ENCODE measurements at regions not wholly inside any gene's neighbourhood (a gene's known extent, or its start where the extent isn't known, plus 50 kb on each side); places are given as distances from the start of the nearest gene placed in this dataset.

DNA sequence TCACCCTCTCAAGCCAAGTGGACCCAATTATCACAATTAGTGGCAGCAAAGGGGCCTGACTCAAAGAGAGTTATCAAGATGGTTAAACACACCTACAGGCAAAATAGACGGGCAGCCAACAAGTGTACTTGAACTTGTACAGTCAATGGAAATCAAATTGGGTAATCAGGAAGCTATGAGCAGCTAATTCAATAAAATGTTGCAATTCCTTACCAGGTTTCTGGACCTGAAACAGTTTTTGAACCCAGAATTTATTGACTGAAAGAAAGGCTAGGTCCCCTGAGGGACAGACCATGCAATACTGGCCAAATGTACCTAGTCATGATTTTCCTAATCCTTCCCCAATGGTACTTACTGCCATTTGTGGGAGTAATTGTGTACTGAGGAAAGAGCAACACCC lies 679.8 kb downstream of the EPM2A start:
- DNase-seq (ENCODE audit: low read depth in 2 of 2), result no peak

DNA sequence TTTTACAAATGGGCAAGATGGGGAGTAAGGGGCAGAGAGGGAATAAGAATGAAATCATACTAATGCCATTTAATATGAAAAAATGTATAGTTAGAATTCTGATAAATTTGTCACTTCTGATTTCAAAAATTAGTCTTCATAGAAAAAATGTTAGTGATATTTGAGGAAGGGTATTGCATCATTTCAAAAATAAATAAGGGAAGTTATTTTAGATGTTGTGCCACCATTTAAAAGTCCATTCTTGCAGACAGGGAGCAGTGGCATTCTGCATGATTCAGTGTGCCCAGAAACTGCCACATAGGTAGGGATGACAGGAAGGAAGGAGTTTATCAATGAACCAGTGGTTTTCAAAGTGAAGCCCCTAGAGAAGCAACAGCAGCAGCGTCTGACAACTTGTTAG lies 674.6 kb downstream of the EPM2A start:
- no peak for DNase-seq (ENCODE audit: low read depth in 2 of 2)

- DNase-seq (ENCODE audit: low read depth in 2 of 2), result no peak
These were observed 672.2 kb downstream of the EPM2A start for GRCh38 chr6:145063091-145063490.

DNA sequence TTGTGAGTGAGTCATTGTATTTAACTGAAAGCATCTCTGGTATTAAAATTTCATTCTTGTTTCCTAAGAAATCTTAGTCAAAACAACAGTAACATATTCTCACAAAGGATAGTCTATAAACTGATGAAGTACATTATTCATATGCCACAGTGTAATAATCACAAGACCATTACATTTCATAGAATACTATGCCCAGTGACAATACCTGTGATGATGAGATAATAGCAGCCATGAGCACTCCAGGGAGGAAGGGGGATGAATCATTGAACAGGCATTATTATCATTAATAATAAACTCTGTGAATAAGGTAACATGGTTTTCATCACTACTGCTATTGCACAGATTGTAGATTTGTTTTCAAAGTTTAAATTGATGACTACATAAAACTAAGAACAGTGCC lies 667.9 kb downstream of the EPM2A start:
- DNase-seq (ENCODE audit: low read depth in 2 of 2), result no peak

DNA sequence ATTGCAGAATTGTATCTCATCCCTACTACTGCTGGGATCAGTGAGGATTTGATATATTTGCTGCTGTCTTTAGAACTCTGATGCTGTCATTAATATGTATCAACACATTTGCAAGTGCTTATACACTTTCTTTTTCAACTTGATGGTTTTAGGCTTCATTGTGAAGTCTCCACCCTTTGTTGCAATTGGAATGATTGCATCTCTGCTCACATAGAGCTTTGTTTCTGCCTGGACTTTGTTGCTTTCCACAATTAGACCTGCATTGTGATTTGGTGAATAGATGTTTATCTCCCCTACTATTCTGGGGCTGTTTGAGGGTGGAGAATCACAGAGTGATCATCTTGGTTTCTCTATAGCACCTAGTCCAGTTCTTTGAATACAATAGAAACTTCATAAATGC lies 666.7 kb downstream of the EPM2A start:
- DNase-seq (ENCODE audit: low read depth in 2 of 2), result no peak

DNA sequence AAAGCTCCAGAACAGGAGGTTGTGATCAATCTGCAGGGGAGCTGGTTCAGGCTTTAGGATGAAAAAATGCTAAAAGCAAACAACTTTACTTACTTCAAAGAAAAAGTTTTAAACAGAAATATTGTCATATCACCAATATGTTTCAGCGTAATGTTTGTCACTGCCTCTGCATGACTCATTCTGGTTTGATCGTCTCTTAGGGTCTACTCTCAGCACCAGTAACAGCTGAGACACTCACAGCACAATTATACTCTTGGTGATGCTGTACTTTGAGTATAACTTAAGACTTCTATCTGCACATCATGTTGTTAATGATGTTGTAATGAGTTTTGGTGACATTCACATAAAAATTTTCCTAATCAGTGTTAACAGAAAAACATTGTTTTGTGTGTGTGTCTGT lies 665.4 kb downstream of the EPM2A start:
- DNase-seq (ENCODE audit: low read depth in 2 of 2), result no peak

DNA sequence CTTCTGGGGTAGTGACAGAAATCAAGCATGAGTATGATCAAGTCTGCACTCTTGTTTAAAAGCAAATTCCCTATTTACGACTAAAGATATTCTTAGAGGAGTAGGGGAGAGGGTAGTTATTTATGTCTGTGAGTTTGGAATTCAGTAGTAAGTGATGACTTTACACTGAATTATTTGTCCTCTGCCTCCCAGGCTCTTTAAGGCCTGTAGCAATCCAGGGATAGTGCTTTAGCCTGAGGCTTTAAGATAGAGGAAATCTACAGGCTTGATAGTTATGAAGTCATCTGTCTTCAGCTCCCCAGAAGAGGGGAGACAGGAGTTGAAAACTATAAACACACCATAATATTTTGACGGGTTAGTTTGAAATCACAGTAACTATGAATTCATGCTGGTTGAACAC lies 664.5 kb downstream of the EPM2A start:
- DNase-seq (ENCODE audit: low read depth in 2 of 2), result no peak

GRCh38 chr6:145071836-145072235 lies 663.5 kb downstream of the EPM2A start:
- DNase-seq (ENCODE audit: low read depth in 2 of 2), result no peak

GRCh38 chr6:145073811-145074210 lies 661.5 kb downstream of the EPM2A start:
- DNase-seq (ENCODE audit: low read depth in 2 of 2), result no peak

DNA sequence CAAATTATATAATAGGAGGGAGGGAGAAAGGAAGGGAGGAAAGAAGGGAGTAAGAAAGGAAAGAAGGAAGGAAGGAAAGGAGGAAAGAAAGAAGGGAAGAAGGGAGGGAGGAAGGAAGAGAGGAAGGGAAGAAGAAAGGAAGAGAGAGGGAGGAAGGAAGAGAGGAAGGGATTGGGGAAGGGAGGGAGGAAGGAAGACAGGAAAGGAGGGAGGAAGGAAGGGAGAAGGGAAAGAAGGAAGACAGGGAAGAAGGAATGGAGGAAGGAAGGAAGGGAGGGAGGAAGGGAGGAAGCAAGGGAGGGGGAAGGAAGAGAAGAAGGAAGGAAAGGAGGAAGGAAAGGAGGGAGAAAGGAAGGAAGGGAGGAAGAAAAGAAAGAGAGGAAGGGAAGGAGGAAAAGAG lies 660.5 kb downstream of the EPM2A start:
- DNase-seq (ENCODE audit: low read depth in 2 of 2), result no peak

- no peak for DNase-seq (ENCODE audit: low read depth in 2 of 2)
These were observed 659.9 kb downstream of the EPM2A start for GRCh38 chr6:145075425-145075824.

- no peak for DNase-seq (ENCODE audit: low read depth in 2 of 2)
These were observed 659.0 kb downstream of the EPM2A start for GRCh38 chr6:145076115-145076841.

- no peak for DNase-seq (ENCODE audit: low read depth in 2 of 2)
These were observed 657.9 kb downstream of the EPM2A start for GRCh38 chr6:145077382-145077781.

DNA sequence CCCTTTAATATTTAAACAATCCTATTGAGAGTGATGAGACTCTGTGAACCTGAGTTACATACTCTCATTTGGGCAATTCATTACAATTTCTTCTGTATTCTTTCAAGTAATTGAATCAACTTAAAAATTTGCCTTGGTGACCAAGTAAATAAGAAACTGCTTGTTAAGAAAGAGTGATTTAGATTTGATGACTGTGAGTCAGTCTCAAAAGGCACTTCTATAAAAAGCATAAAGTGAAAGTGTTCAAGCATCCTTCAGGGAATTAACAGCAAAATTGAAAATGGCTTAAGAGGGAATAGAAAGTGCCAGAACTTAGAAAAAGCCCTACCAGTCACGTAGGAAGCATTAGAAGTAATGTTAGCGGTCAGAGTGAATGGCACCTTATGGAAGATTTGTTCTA lies 654.7 kb downstream of the EPM2A start:
- DNase-seq (ENCODE audit: low read depth in 2 of 2), result no peak

- DNase-seq (ENCODE audit: low read depth in 2 of 2), result no peak
These were observed 653.6 kb downstream of the EPM2A start for GRCh38 chr6:145081677-145082076.

- no peak for DNase-seq (ENCODE audit: low read depth in 2 of 2)
These were observed 653.0 kb downstream of the EPM2A start for GRCh38 chr6:145082359-145082758.

GRCh38 chr6:145086197-145086596 lies 649.1 kb downstream of the EPM2A start:
- DNase-seq (ENCODE audit: low read depth in 2 of 2), result no peak

DNA sequence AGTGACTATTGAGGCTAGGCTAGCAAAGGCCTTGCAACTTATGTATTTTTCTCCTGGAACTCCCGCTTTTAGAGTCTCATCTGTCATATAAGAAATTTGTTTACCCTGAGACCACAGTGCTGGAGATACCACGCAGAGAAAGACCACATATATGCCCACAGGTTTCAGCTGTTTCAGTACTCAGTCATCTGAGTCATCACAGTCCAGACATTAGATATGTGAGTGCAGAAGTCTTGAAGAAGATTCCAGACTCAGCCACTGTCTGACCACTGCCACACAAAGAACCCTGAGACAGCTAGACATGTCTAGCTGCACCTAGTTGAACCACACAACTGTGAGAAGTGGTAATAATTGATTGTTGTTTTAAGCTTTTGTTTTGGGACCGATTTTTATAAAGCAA lies 648.3 kb downstream of the EPM2A start:
- no peak for DNase-seq (ENCODE audit: low read depth in 2 of 2)

DNA sequence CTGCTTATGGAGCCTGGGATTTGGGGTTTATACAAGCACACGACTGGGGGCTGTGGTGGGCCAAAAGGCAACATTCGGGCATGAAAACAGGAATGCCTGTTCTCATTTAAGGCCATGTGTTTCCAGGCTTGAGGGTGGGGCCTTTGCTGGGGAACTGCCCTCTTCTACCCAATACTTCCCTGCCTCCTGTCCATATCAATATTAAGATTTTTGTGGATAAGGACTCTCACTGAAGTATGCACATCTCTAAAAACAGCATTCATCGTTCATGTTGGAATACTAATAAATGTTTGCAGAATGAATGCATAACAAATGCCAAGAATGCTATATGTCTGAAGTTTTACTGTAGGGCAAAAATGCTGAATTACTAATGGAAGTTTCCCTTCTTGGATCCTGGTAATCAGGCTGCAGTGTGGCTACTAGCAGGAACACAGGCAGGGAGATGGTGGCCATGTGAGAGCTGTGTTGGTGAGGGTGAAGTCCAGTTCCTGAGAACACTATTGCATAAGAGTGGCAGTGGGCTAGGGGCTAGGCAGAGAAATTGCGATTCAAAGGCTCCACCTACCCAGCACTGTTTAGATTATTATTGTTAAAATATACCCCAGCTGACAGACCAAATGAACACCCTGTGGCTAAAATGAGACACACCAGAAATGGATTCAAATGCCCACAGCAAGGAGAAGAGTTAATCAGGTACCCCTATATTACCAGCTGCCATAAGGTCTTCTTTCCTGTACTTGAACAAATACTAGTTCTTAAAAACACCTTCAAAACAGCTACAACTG lies 644.3 kb downstream of the EPM2A start:
- no peak for DNase-seq (ENCODE audit: low read depth in 2 of 2)

GRCh38 chr6:145091586-145092142 lies 643.7 kb downstream of the EPM2A start:
- DNase-seq (ENCODE audit: low read depth in 2 of 2), result no peak

- DNase-seq (ENCODE audit: low read depth in 2 of 2), result no peak
These were observed 642.8 kb downstream of the EPM2A start for GRCh38 chr6:145092554-145092953.

- DNase-seq (ENCODE audit: low read depth in 2 of 2), result no peak
These were observed 642.1 kb downstream of the EPM2A start for GRCh38 chr6:145093226-145093625.

- no peak for DNase-seq (ENCODE audit: low read depth in 2 of 2)
These were observed 638.5 kb downstream of the EPM2A start for GRCh38 chr6:145096846-145097245.

All from stimulated activated CD4-positive, alpha-beta T cell treated with anti-CD3 and anti-CD28 coated beads, Interleukin-12 subunit alpha, Interleukin-12 subunit beta, amount 100 ng/mL, for 24 hours (primary cell).